GM13977 (cell line): ENCODE measurements at regions not wholly inside any gene's neighbourhood (a gene's known extent, or its start where the extent isn't known, plus 50 kb on each side); places are given as distances from the start of the nearest gene placed in this dataset.

ENCODE experiments used
- DNase-seq: peaks from one replicate; pipeline ENCODE4 v3.0.0; 2012; ENCODE audit warnings: low spot score
- CTCF ChIP-seq: IDR thresholded peaks from 2 replicates; pipeline ENCODE4 v1.5.1; 2012; ENCODE audit warnings: mild to moderate bottlenecking, control low read depth; ENCODE audit not compliant: insufficient read depth; ENCODE audit errors: extremely low read depth, missing control alignments
- in situ Hi-C: fragments of 300-500 bp; cut with MboI; formaldehyde crosslinking; loops from one replicate; pipeline ENCODE4 v1.12.0; 2022; ENCODE audit warnings: low sequenced_read_pairs, low pct_unique_long_range_greater_than_20kb, mixed read lengths, inconsistent platforms; ENCODE audit not compliant: unreplicated experiment

GRCh38 chr7:47221826-47222225, 360.1 kb downstream of the TNS3 start:
- no peak for TF ChIP-seq CTCF
- no peak for DNase-seq
- in situ Hi-C loops = no loop called here

- DNase-seq = no peak
- TF ChIP-seq CTCF = no peak
- in situ Hi-C loops = no loop called here
These were observed 363.3 kb downstream of the TNS3 start for GRCh38 chr7:47218378-47219176.

- in situ Hi-C loops = no loop called here
These were observed 364.1 kb downstream of the TNS3 start for GRCh38 chr7:47217570-47218360.

DNA sequence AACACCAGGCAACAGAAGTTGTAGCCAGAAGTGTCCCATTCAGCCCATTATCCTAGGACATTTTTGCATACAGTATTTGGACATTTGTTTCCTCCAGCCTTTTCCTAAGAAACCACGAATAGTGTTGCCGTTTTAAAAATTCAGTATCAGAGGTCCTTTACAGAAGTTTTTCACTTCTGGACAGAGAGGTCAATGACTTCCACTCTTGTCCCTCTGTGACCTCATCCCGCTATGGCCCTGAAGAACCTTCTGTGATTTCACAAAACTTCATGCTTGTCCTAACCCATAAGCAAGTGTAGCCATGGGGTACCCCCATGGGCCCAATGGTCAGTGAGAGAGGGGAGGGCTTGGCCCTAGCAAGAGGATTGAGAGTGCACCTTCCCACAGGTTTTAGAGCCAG, 364.8 kb downstream of the TNS3 start:
- TF ChIP-seq CTCF = no peak
- in situ Hi-C loops = no loop called here
- no peak for DNase-seq

More at GRCh38 chr7:47217570-47218360, 364.1 kb downstream of the TNS3 start:
- TF ChIP-seq CTCF = no peak
- DNase-seq = no peak

DNA sequence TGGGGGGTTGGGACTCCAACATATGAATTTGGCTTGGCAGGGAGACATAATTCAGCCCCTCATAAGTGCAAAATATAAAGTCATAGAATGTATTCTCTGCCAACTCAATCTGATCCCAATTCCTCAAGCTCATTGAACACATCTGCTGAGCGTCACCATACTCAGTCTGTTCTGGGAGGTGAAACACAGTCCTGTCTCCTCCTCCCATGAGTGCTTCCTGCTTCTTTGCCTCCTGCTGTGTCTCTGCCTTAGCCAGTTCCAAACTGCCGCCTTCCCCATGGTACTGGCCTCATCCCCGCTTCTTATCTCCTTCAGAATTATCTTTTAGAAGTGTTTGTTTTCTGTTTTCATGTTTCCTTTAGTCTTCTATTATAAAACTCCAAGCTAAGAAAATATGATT, 365.5 kb downstream of the TNS3 start:
- no peak for DNase-seq
- in situ Hi-C loops = no loop called here
- no peak for TF ChIP-seq CTCF

DNA sequence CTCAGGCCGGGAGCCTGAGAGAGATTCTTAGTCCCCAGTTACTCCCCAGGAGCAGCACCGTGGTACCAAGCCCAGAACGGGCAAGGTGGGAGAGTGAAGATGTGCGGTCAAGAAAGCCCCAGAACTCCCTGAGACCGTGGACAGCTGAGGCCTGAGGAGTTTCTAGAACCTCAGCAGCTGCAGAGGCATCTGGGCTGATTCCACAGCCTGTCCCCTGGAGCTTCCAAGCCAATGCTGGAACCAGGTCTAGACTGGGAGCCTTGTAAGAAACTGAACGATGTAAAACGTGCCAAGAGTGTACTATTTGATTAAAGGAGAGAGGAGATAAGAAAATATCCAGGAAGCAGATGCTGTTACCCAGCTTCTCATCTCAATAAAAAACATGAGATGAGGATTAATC, 366.3 kb downstream of the TNS3 start:
- no peak for TF ChIP-seq CTCF
- no peak for DNase-seq
- in situ Hi-C loops = no loop called here
